ENCODE measurements at regions not wholly inside any gene's neighbourhood (a gene's known extent, or its start where the extent isn't known, plus 50 kb on each side); places are given as distances from the start of the nearest gene placed in this dataset.

DNA sequence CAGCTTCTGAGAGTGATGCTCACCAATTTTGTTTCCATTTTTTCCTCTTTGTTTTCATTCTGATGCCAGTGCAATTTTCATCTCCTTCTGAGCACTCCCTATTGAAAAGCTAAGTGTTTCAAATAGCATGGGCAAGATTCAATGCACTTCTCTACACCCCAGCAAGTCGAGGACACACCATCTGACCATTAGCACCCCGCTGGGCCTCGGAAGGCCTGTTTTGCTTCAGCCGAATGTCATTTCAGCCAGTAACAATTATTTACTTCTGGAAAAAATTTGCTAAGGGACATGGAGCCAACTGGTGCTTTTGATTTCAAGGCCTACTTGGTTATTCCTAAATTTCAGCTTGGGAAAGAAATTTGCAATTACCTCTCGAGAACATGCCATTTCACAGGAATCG, 392.4 kb downstream of the RNF144A start:
- DNase-seq (ENCODE audit: extremely low spot score) = no peak
- POLR2A ChIA-PET = no interaction called here
- CTCF ChIA-PET = interaction anchor here (2.4 to 2.5 kb wide), 2 partner anchors 15 to 18 kb away, joined by 5 to 8 read pairs; no protein-coding TSS in a partner anchor
- TF ChIP-seq, protein P1, sequence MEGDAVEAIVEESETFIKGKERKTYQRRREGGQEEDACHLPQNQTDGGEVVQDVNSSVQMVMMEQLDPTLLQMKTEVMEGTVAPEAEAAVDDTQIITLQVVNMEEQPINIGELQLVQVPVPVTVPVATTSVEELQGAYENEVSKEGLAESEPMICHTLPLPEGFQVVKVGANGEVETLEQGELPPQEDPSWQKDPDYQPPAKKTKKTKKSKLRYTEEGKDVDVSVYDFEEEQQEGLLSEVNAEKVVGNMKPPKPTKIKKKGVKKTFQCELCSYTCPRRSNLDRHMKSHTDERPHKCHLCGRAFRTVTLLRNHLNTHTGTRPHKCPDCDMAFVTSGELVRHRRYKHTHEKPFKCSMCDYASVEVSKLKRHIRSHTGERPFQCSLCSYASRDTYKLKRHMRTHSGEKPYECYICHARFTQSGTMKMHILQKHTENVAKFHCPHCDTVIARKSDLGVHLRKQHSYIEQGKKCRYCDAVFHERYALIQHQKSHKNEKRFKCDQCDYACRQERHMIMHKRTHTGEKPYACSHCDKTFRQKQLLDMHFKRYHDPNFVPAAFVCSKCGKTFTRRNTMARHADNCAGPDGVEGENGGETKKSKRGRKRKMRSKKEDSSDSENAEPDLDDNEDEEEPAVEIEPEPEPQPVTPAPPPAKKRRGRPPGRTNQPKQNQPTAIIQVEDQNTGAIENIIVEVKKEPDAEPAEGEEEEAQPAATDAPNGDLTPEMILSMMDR (IDR thresholded peaks at IDR 0.05; ENCODE audit: control extremely low read depth, extremely low read depth, low read depth, missing control alignments) = no peak

DNA sequence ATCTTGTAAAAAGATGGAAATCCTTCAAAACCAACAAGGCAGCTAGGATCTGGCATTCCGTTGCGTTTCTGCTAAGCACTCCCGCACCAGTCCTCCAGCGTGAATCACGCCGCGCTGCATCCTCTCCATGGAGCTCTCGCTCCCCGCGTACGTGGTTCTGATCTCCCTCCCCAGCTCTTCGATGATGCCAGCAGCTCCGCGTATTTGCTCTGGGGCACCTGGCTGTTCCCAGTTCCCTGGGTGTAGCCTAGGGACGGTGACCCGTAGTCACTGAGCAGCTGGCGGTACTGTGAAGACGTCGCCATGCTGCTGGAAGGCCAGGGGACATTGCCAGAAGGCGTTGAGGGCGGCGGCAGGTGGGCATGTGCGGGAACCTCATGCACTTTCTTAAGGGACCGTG, 407.5 kb downstream of the RNF144A start:
- ChIA-PET CTCF (interaction anchor here (0.8 kb wide), 1 partner anchor 31 kb away, joined by 3 read pairs; no protein-coding TSS in a partner anchor), POLR2A (no interaction called here)
- DNase-seq (ENCODE audit: extremely low spot score) = no peak
- TF ChIP-seq, protein P1 (IDR thresholded peaks at IDR 0.05; ENCODE audit: control extremely low read depth, extremely low read depth, low read depth, missing control alignments) = no peak

DNA sequence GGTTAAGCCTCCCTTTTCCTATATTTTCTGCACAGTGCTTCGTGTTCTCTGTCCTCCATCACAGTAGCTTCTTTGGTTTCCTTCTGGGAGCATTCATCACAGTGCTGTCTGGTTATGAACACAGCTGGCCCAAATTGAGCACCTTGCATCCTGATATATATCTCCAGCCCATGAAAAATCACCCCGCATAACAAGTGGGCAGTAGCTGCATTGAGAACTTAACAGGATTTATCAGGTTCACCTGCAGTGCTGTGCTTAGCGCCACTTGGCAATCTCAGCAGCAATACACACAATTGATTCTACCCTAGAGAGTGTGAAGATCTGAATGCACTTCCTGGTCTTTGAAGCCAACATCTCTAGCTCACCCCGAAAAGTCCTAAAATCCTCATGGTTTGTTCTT, 408.0 kb downstream of the RNF144A start:
- TF ChIP-seq, protein P1 (IDR thresholded peaks at IDR 0.05; ENCODE audit: control extremely low read depth, extremely low read depth, low read depth, missing control alignments) = no peak
- CTCF ChIA-PET = interaction anchor here (0.8 kb wide), 1 partner anchor 32 kb away, joined by 3 read pairs; no protein-coding TSS in a partner anchor
- POLR2A ChIA-PET = no interaction called here
- DNase-seq (ENCODE audit: extremely low spot score) = no peak

DNA sequence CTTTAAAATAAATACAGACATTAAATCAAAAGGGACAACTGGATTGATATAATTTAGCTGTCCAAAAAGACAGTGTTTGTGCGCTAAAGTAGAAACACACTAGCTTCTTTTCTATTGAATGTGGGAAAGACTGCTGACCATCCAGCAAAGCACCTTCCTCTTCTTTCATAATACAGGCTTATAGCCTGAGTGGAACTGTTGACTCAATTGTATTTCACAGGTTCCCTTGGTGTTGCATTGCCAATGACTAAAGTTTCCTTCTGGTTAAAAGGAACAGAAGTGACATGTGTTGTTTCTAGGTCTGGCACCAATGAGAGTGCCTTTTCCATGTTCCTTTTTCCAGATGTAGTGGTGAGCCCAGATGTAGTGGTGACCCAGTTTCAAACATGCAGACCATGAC, 412.3 kb downstream of the RNF144A start:
- POLR2A ChIA-PET = no interaction called here
- TF ChIP-seq, protein P1 (IDR thresholded peaks at IDR 0.05; ENCODE audit: control extremely low read depth, extremely low read depth, low read depth, missing control alignments) = no peak
- DNase-seq (ENCODE audit: extremely low spot score) = no peak
- CTCF ChIA-PET = no interaction called here

DNA sequence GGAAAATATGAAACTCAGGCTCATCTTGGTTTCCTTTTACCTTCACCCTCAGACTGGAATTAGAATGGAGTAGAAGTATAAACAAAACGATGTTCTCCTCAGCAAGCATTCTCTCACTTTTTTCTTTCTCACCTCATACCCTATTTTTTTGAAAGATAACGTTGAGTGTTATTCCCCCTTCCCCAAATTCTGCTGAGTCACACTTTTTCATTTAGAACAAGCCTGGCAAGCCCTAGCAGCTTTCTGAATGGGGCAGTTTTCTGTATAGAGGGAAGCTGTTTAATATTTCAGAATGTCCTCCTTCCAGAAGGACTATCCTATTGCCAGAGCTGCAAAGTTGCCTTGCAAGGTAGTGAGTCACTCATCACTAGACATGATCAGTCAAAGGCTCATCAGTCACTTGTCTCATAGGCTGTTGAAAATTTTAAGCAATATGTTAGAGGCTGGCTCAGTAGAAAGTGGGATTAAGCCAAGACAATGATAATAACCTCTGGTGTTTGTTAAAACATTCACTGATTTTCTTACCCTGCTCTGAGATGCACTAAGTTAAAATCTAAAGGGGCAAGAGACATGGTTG, 416.1 kb downstream of the RNF144A start:
- TF ChIP-seq, protein P1 (IDR thresholded peaks at IDR 0.05; ENCODE audit: control extremely low read depth, extremely low read depth, low read depth, missing control alignments) = no peak
- DNase-seq (ENCODE audit: extremely low spot score) = no peak
- ChIA-PET CTCF (no interaction called here), POLR2A (no interaction called here)

DNA sequence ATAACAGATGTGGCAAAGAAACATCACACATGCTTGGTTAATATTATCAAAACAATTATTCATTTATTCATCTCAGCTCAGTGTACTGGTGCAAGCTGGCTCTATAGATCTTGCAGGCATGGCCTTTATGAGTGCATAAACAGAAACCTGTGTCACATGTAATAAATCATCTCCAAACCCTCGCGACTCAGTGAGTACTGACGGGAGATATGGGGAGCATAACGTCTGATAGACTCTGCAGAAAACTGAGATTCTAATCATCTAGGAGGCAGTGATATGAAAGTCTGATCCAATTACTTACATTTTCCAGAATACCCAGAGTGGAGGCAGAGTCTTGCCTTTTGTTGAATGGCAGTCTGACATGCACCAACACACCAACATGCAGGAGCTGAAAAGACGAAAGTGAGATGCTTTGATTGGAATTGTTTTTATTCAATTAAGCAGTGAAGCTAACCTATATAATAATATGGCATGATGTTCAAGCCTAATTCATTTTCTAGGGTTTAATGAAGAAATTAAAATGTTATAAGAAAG, 416.8 kb downstream of the RNF144A start:
- TF ChIP-seq, protein P1 (IDR thresholded peaks at IDR 0.05; ENCODE audit: control extremely low read depth, extremely low read depth, low read depth, missing control alignments) = no peak
- POLR2A ChIA-PET = no interaction called here
- CTCF ChIA-PET = interaction anchor here (1.3 kb wide), 1 partner anchor 10 kb away, joined by 3 read pairs; no protein-coding TSS in a partner anchor
- DNase-seq (ENCODE audit: extremely low spot score) = no peak
